ENCODE measurements at regions not wholly inside any gene's neighbourhood (a gene's known extent, or its start where the extent isn't known, plus 50 kb on each side); places are given as distances from the start of the nearest gene placed in this dataset.
A peak's percentile ranks its signal among the peaks of the same experiment; 100 is the strongest.

GRCh38 chr14:39621223-39621622 lies 189.0 kb upstream of the FBXO33 start:
- no peak overlapping the region for H3K4me2 ChIP-seq (ENCODE audit: low read length)
- H2BK5ac ChIP-seq (ENCODE audit: low read length): no peak overlapping the region
- H3K79me1 ChIP-seq (ENCODE audit: low read length): no peaks in the 10 kb centered on the region
- no peak overlapping the region for H3K23ac ChIP-seq (ENCODE audit: low read length)
- WGBS (ENCODE audit: extremely low coverage, insufficient coverage, low lambda C conversion rate): no CpG with 5 or more reads among the region's 2 CpGs
- no peak overlapping the region for H3K27ac ChIP-seq (ENCODE audit: low read depth, low read length)
- H4K5ac ChIP-seq (ENCODE audit: low read length): no peak overlapping the region
- no peaks in the 10 kb centered on the region for H3K27me3 ChIP-seq (ENCODE audit: insufficient read depth, low read length, poor library complexity)
- H2BK15ac ChIP-seq (replicated peaks; ENCODE audit: low read depth): no peak overlapping the region
- no peak overlapping the region for H3K4ac ChIP-seq (ENCODE audit: low read depth, low read length)
- H2AK5ac ChIP-seq (ENCODE audit: low read length): no peak overlapping the region
- H3K79me2 ChIP-seq (ENCODE audit: control insufficient read depth, insufficient read depth, low read length): no peaks in the 10 kb centered on the region
- H3K9ac ChIP-seq (ENCODE audit: low read length): no peak overlapping the region
- no peak for DNase-seq
- H3K56ac ChIP-seq (ENCODE audit: low read length): no peak overlapping the region
- no peak overlapping the region for H4K8ac ChIP-seq (ENCODE audit: low read depth, low read length)
- no peak overlapping the region for H3K18ac ChIP-seq (ENCODE audit: low read length)
- H3K36me3 ChIP-seq (ENCODE audit: control insufficient read depth, insufficient read depth, low read length): no peaks in the 10 kb centered on the region
- H3K4me3 ChIP-seq (ENCODE audit: low read length): no peak overlapping the region
- no peak overlapping the region for H2BK120ac ChIP-seq (ENCODE audit: low read depth, low read length)
- H3K4me1 ChIP-seq (ENCODE audit: control insufficient read depth, low read depth, low read length): peaks cover 2% of the 10 kb centered on the region

DNA sequence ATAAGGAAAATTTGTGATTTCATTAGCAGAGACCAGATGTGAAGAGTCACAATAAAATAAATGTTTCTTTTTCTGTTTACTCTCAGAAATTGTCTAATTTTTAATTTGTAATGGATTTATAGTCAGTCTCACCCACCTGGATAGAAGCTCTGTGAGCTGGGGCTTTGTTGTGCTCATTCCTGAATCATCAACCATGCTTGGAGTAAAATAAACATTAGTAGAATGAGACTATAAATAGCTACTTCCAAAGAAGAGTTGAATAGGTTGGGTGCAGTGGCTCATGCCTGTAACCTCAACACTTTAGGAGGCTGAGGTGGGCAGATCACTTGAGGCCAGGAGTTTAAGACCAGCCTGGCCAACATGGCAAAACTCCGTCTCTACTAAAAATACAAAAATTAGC lies 185.3 kb upstream of the FBXO33 start:
- H3K79me2 ChIP-seq (ENCODE audit: control insufficient read depth, insufficient read depth, low read length): no peaks in the 10 kb centered on the region
- H3K36me3 ChIP-seq (ENCODE audit: control insufficient read depth, insufficient read depth, low read length): no peaks in the 10 kb centered on the region
- no peak overlapping the region for H3K27ac ChIP-seq (ENCODE audit: low read depth, low read length)
- H2BK5ac ChIP-seq (ENCODE audit: low read length): no peak overlapping the region
- H3K4me1 ChIP-seq (ENCODE audit: control insufficient read depth, low read depth, low read length): peaks cover 2% of the 10 kb centered on the region
- no peaks in the 10 kb centered on the region for H3K79me1 ChIP-seq (ENCODE audit: low read length)
- H3K9ac ChIP-seq (ENCODE audit: low read length): no peak overlapping the region
- H4K5ac ChIP-seq (ENCODE audit: low read length): no peak overlapping the region
- H2BK120ac ChIP-seq (ENCODE audit: low read depth, low read length): no peak overlapping the region
- H4K8ac ChIP-seq (ENCODE audit: low read depth, low read length): no peak overlapping the region
- no peak overlapping the region for H3K23ac ChIP-seq (ENCODE audit: low read length)
- no peak overlapping the region for H2BK15ac ChIP-seq (replicated peaks; ENCODE audit: low read depth)
- no CpG with 5 or more reads among the region's 1 CpG for WGBS (ENCODE audit: extremely low coverage, insufficient coverage, low lambda C conversion rate)
- H3K4me3 ChIP-seq (ENCODE audit: low read length): no peak overlapping the region
- no peak for DNase-seq
- no peak overlapping the region for H2AK5ac ChIP-seq (ENCODE audit: low read length)
- H3K56ac ChIP-seq (ENCODE audit: low read length): no peak overlapping the region
- H3K4me2 ChIP-seq (ENCODE audit: low read length): no peak overlapping the region
- H3K4ac ChIP-seq (ENCODE audit: low read depth, low read length): no peak overlapping the region
- H3K27me3 ChIP-seq (ENCODE audit: insufficient read depth, low read length, poor library complexity): no peaks in the 10 kb centered on the region
- H3K18ac ChIP-seq (ENCODE audit: low read length): no peak overlapping the region

GRCh38 chr14:39615352-39615751 lies 183.1 kb upstream of the FBXO33 start:
- H2BK120ac ChIP-seq (ENCODE audit: low read depth, low read length): no peak overlapping the region
- no peak overlapping the region for H3K18ac ChIP-seq (ENCODE audit: low read length)
- no peak overlapping the region for H2AK5ac ChIP-seq (ENCODE audit: low read length)
- no peaks in the 10 kb centered on the region for H3K79me2 ChIP-seq (ENCODE audit: control insufficient read depth, insufficient read depth, low read length)
- H4K5ac ChIP-seq (ENCODE audit: low read length): no peak overlapping the region
- H3K4me1 ChIP-seq (ENCODE audit: control insufficient read depth, low read depth, low read length): peaks cover 2% of the 10 kb centered on the region
- no peak overlapping the region for H4K8ac ChIP-seq (ENCODE audit: low read depth, low read length)
- no peaks in the 10 kb centered on the region for H3K36me3 ChIP-seq (ENCODE audit: control insufficient read depth, insufficient read depth, low read length)
- H2BK5ac ChIP-seq (ENCODE audit: low read length): no peak overlapping the region
- no peak overlapping the region for H2BK15ac ChIP-seq (replicated peaks; ENCODE audit: low read depth)
- H3K79me1 ChIP-seq (ENCODE audit: low read length): no peaks in the 10 kb centered on the region
- no CpG with 5 or more reads among the region's 2 CpGs for WGBS (ENCODE audit: extremely low coverage, insufficient coverage, low lambda C conversion rate)
- H3K4me3 ChIP-seq (ENCODE audit: low read length): no peak overlapping the region
- peak; percentile 14 for DNase-seq
- H3K27me3 ChIP-seq (ENCODE audit: insufficient read depth, low read length, poor library complexity): no peaks in the 10 kb centered on the region
- no peak overlapping the region for H3K4me2 ChIP-seq (ENCODE audit: low read length)
- H3K27ac ChIP-seq (ENCODE audit: low read depth, low read length): no peak overlapping the region
- no peak overlapping the region for H3K23ac ChIP-seq (ENCODE audit: low read length)
- no peak overlapping the region for H3K56ac ChIP-seq (ENCODE audit: low read length)
- no peak overlapping the region for H3K9ac ChIP-seq (ENCODE audit: low read length)
- no peak overlapping the region for H3K4ac ChIP-seq (ENCODE audit: low read depth, low read length)

- DNase-seq: peak; percentile 36
- Histone ChIP-seq H3K4me1 (ENCODE audit: control insufficient read depth, low read depth, low read length) (peaks cover 2% of the 10 kb centered on the region), H3K79me1 (ENCODE audit: low read length) (no peaks in the 10 kb centered on the region), H3K27me3 (ENCODE audit: insufficient read depth, low read length, poor library complexity) (no peaks in the 10 kb centered on the region), H3K4me2 (ENCODE audit: low read length) (no peak overlapping the region), H3K9ac (ENCODE audit: low read length) (no peak overlapping the region), H2BK15ac (replicated peaks; ENCODE audit: low read depth) (no peak overlapping the region), H2BK120ac (ENCODE audit: low read depth, low read length) (no peak overlapping the region), H2BK5ac (ENCODE audit: low read length) (no peak overlapping the region), H3K36me3 (ENCODE audit: control insufficient read depth, insufficient read depth, low read length) (no peaks in the 10 kb centered on the region), H3K4me3 (ENCODE audit: low read length) (no peak overlapping the region), H3K23ac (ENCODE audit: low read length) (no peak overlapping the region), H4K8ac (ENCODE audit: low read depth, low read length) (no peak overlapping the region), H3K4ac (ENCODE audit: low read depth, low read length) (no peak overlapping the region), H4K5ac (ENCODE audit: low read length) (no peak overlapping the region), H3K27ac (ENCODE audit: low read depth, low read length) (no peak overlapping the region), H3K79me2 (ENCODE audit: control insufficient read depth, insufficient read depth, low read length) (no peaks in the 10 kb centered on the region), H3K56ac (ENCODE audit: low read length) (no peak overlapping the region), H2AK5ac (ENCODE audit: low read length) (no peak overlapping the region), H3K18ac (ENCODE audit: low read length) (no peak overlapping the region)
- no CpG with 5 or more reads among the region's 3 CpGs for WGBS (ENCODE audit: extremely low coverage, insufficient coverage, low lambda C conversion rate)
These were observed 182.2 kb upstream of the FBXO33 start for GRCh38 chr14:39614297-39614923.

DNA sequence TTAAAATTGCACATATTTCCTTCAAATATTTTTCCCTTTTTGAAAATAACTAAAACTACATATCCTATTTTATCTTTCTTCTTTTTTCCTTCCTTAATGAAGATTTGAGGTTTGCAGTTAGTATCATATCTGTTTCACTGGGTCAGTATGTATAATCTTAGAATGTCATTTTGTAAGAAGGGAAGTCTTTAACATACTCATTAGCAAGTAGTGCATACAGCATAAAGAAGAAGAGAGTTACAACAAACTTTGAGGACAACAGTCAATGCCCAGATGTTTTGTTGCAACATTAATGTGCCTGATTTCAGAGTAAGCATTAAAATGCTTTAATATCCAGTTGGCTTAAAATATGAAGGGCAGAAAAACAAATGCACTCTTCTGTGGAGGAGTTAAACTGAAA lies 176.9 kb upstream of the FBXO33 start:
- H3K27ac ChIP-seq (ENCODE audit: low read depth, low read length): no peak overlapping the region
- H3K4me3 ChIP-seq (ENCODE audit: low read length): no peak overlapping the region

DNA sequence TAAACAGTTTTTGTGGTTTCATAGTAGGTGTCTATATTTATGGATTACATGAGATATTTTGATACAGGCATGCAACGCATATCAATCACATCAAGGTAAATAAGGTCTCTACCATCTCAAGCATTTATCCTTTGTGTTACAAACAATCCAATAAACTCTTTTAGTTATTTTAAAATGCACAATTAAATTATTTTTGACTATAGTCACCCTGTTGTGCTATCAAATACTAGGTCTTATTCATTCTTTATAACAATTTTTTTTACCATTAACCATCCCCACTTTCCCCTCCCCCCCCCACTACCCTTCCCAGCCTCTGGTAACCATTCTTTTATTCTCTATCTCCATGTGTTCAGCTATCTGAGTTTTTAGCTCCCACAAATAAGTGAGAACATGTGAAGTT lies 175.7 kb upstream of the FBXO33 start:
- no peak overlapping the region for H3K27ac ChIP-seq (ENCODE audit: low read depth, low read length)
- no peak for DNase-seq
- no peak overlapping the region for H4K8ac ChIP-seq (ENCODE audit: low read depth, low read length)
- H3K4me3 ChIP-seq (ENCODE audit: low read length): no peak overlapping the region
- no peak overlapping the region for H2BK15ac ChIP-seq (replicated peaks; ENCODE audit: low read depth)
- no peak overlapping the region for H2AK5ac ChIP-seq (ENCODE audit: low read length)
- H2BK120ac ChIP-seq (ENCODE audit: low read depth, low read length): no peak overlapping the region
- H3K79me2 ChIP-seq (ENCODE audit: control insufficient read depth, insufficient read depth, low read length): no peaks in the 10 kb centered on the region
- no peaks in the 10 kb centered on the region for H3K79me1 ChIP-seq (ENCODE audit: low read length)
- H3K56ac ChIP-seq (ENCODE audit: low read length): no peak overlapping the region
- no peak overlapping the region for H3K4ac ChIP-seq (ENCODE audit: low read depth, low read length)
- H4K5ac ChIP-seq (ENCODE audit: low read length): no peak overlapping the region
- H3K36me3 ChIP-seq (ENCODE audit: control insufficient read depth, insufficient read depth, low read length): no peaks in the 10 kb centered on the region
- H3K27me3 ChIP-seq (ENCODE audit: insufficient read depth, low read length, poor library complexity): no peaks in the 10 kb centered on the region
- no peak overlapping the region for H3K18ac ChIP-seq (ENCODE audit: low read length)
- no peak overlapping the region for H3K4me2 ChIP-seq (ENCODE audit: low read length)
- no peak overlapping the region for H2BK5ac ChIP-seq (ENCODE audit: low read length)
- WGBS (ENCODE audit: extremely low coverage, insufficient coverage, low lambda C conversion rate): no CpG with 5 or more reads among the region's 1 CpG
- no peaks in the 10 kb centered on the region for H3K4me1 ChIP-seq (ENCODE audit: control insufficient read depth, low read depth, low read length)
- H3K9ac ChIP-seq (ENCODE audit: low read length): no peak overlapping the region
- H3K23ac ChIP-seq (ENCODE audit: low read length): no peak overlapping the region

More for the DNA sequence above, 176.9 kb upstream of the FBXO33 start:
- no peak overlapping the region for H4K8ac ChIP-seq (ENCODE audit: low read depth, low read length)
- no peak overlapping the region for H3K9ac ChIP-seq (ENCODE audit: low read length)
- H3K56ac ChIP-seq (ENCODE audit: low read length): no peak overlapping the region
- no peak overlapping the region for H2BK120ac ChIP-seq (ENCODE audit: low read depth, low read length)
- H3K4me1 ChIP-seq (ENCODE audit: control insufficient read depth, low read depth, low read length): no peaks in the 10 kb centered on the region
- no peak overlapping the region for H3K4me2 ChIP-seq (ENCODE audit: low read length)
- H3K4ac ChIP-seq (ENCODE audit: low read depth, low read length): no peak overlapping the region
- no peak overlapping the region for H3K23ac ChIP-seq (ENCODE audit: low read length)
- DNase-seq: no peak
- no peak overlapping the region for H3K18ac ChIP-seq (ENCODE audit: low read length)
- no peaks in the 10 kb centered on the region for H3K79me2 ChIP-seq (ENCODE audit: control insufficient read depth, insufficient read depth, low read length)
- no peak overlapping the region for H2AK5ac ChIP-seq (ENCODE audit: low read length)
- no peak overlapping the region for H2BK5ac ChIP-seq (ENCODE audit: low read length)
- no peaks in the 10 kb centered on the region for H3K79me1 ChIP-seq (ENCODE audit: low read length)
- no peaks in the 10 kb centered on the region for H3K36me3 ChIP-seq (ENCODE audit: control insufficient read depth, insufficient read depth, low read length)
- no peak overlapping the region for H2BK15ac ChIP-seq (replicated peaks; ENCODE audit: low read depth)
- H3K27me3 ChIP-seq (ENCODE audit: insufficient read depth, low read length, poor library complexity): no peaks in the 10 kb centered on the region
- H4K5ac ChIP-seq (ENCODE audit: low read length): no peak overlapping the region

Data from mesendoderm (in vitro differentiated cells).